GM23338 (cell line): ENCODE measurements at regions not wholly inside any gene's neighbourhood (a gene's known extent, or its start where the extent isn't known, plus 50 kb on each side); places are given as distances from the start of the nearest gene placed in this dataset.

Source experiments
- EZH2 ChIP-seq: fragments of 200-600 bp; sonication (generic); IDR thresholded peaks from one replicate; pipeline ENCODE4 v1.8.0; 2017; ENCODE audit warnings: antibody characterized with exemption, mild to moderate bottlenecking, low read depth; ENCODE audit not compliant: unreplicated experiment
- EZH2phosphoT487 ChIP-seq: fragments of 200-600 bp; sonication (generic); IDR thresholded peaks from one replicate; pipeline ENCODE4 v1.8.1; 2018; ENCODE audit warnings: antibody characterized with exemption; ENCODE audit not compliant: unreplicated experiment
- NANOG ChIP-seq: IDR thresholded peaks from 2 replicates; pipeline ENCODE4 v1.6.1; 2016; ENCODE audit warnings: antibody characterized with exemption, borderline replicate concordance
- TF ChIP-seq, protein P1 (sequence below), 2 experiments: fragments of 200-600 bp in 1 of 2; sonication (generic) in 1 of 2; conservative IDR thresholded peaks; 2 replicates each; pipeline versions ENCODE4 v1.5.1 to v1.6.1; 2016 to 2017; ENCODE audit warnings: antibody characterized with exemption in 2 of 2, low read depth in 2 of 2, mild to moderate bottlenecking in 2 of 2, moderate library complexity in 1 of 2

DNA sequence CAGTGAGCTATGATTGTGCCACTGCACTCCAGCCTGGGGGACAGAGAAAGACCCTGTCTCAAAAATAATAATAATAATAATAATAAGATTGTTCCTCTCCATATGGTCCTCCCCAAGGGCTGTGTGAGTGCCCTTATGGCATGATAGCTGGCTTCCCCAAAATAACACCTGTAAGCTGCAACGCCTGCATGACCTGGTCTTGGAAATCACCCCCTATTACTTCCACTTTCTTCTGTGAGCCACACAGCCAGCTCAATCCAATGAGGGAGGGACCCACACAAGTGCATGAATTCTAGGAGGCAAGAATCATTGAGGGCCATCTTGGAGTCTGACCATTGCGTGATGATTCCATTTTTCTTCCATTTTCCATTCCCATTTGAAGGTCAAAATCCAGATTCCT is 82.7 kb upstream of the CALN1 start:
- TF ChIP-seq EZH2phosphoT487 (no peak), EZH2 (no peak), NANOG (no peak)
- TF ChIP-seq, protein P1, sequence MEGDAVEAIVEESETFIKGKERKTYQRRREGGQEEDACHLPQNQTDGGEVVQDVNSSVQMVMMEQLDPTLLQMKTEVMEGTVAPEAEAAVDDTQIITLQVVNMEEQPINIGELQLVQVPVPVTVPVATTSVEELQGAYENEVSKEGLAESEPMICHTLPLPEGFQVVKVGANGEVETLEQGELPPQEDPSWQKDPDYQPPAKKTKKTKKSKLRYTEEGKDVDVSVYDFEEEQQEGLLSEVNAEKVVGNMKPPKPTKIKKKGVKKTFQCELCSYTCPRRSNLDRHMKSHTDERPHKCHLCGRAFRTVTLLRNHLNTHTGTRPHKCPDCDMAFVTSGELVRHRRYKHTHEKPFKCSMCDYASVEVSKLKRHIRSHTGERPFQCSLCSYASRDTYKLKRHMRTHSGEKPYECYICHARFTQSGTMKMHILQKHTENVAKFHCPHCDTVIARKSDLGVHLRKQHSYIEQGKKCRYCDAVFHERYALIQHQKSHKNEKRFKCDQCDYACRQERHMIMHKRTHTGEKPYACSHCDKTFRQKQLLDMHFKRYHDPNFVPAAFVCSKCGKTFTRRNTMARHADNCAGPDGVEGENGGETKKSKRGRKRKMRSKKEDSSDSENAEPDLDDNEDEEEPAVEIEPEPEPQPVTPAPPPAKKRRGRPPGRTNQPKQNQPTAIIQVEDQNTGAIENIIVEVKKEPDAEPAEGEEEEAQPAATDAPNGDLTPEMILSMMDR (conservative IDR thresholded peaks at IDR 0.05; ENCODE audit: low read depth in 2 of 2), result no peak
